SK-N-SH (cell line): ENCODE measurements at regions not wholly inside any gene's neighbourhood (a gene's known extent, or its start where the extent isn't known, plus 50 kb on each side); places are given as distances from the start of the nearest gene placed in this dataset.

ENCODE experiments used
- CTCF ChIA-PET: fragments of 300-600, 350-600 bp; formaldehyde crosslinking; extraction: SDS; loops from one replicate; lab custom pipeline; 2021; lab: Yijun Ruan, JAX
- POLR2A ChIA-PET: fragments of 350-600 bp; sonication (Branson Sonifier 250); formaldehyde crosslinking; extraction: SDS; loops from one replicate; lab custom pipeline; 2020; ENCODE audit warnings: antibody characterized with exemption, inconsistent platforms; lab: Yijun Ruan, JAX
- DNase-seq: peaks from one replicate; pipeline ENCODE4 v3.0.0; 2012
- H2AFZ ChIP-seq: fragments of 200-600 bp; sonication (generic); 2 replicates; pipeline ENCODE4 v1.8.1; 2016; ENCODE audit warnings: antibody characterized with exemption, mild to moderate bottlenecking, low read depth
- H3F3A ChIP-seq: fragments of 200-600 bp; sonication (generic); replicated peaks from 2 replicates; pipeline ENCODE3; 2016; ENCODE audit warnings: antibody characterized with exemption, mild to moderate bottlenecking; ENCODE audit not compliant: insufficient read depth
- H3K27ac ChIP-seq, 2 experiments: fragments of 200-500 bp in 1 of 2; fragments of 200-600 bp in 1 of 2; sonication (Bioruptor generic) in 1 of 2; sonication (generic), shearing (Covaris generic) in 1 of 2; 2 replicates each; pipeline versions ENCODE4 v1.5.1 to v1.6.1; 2014 to 2016; ENCODE audit warnings: low read depth in 2 of 2, inconsistent platforms in 1 of 2, low read length in 1 of 2, mild to moderate bottlenecking in 1 of 2, mixed read lengths in 1 of 2
- H3K27me3 ChIP-seq: fragments of 200-600 bp; sonication (generic), shearing (Covaris generic); 2 replicates; pipeline ENCODE4 v1.6.1; 2016; ENCODE audit warnings: mixed run types; ENCODE audit not compliant: insufficient read depth
- H3K36me3 ChIP-seq, 2 experiments: fragments of 200-500 bp in 1 of 2; fragments of 200-600 bp in 1 of 2; sonication (Bioruptor generic) in 1 of 2; sonication (generic) in 1 of 2; replicated peaks in 1 of 2; 2 replicates each; pipeline versions ENCODE3 to v1.5.1; 2014 to 2016; ENCODE audit warnings: low read length in 1 of 2, mild to moderate bottlenecking in 1 of 2; ENCODE audit not compliant: insufficient read depth in 2 of 2, control insufficient read depth in 1 of 2
- H3K4me1 ChIP-seq, 2 experiments: fragments of 200-500 bp in 1 of 2; fragments of 200-600 bp in 1 of 2; sonication (Bioruptor generic) in 1 of 2; sonication (generic), shearing (Covaris generic) in 1 of 2; 2 replicates each; pipeline versions ENCODE4 v1.5.1 to v1.6.1; 2014 to 2016; ENCODE audit warnings: low read depth in 1 of 2, low read length in 1 of 2, mixed run types in 1 of 2; ENCODE audit not compliant: insufficient read depth in 2 of 2, control insufficient read depth in 1 of 2
- H3K4me2 ChIP-seq: fragments of 200-600 bp; sonication (generic), shearing (Covaris generic); 2 replicates; pipeline ENCODE4 v1.6.1; 2017; ENCODE audit warnings: mixed run types
- H3K4me3 ChIP-seq, 2 experiments: fragments of 200-500 bp in 1 of 2; fragments of 200-600 bp in 1 of 2; sonication (Bioruptor generic) in 1 of 2; sonication (generic), shearing (Covaris generic) in 1 of 2; 2 replicates each; pipeline versions ENCODE4 v1.5.1 to v1.8.1; 2014 to 2016; ENCODE audit warnings: low read depth in 2 of 2, inconsistent platforms in 1 of 2, low read length in 1 of 2, mild to moderate bottlenecking in 1 of 2, mixed read lengths in 1 of 2, moderate library complexity in 1 of 2
- H3K79me2 ChIP-seq: fragments of 200-600 bp; sonication (generic); 2 replicates; pipeline ENCODE4 v1.8.1; 2017; ENCODE audit warnings: mild to moderate bottlenecking; ENCODE audit not compliant: insufficient read depth
- H3K9ac ChIP-seq: fragments of 200-600 bp; sonication (generic); 2 replicates; pipeline ENCODE4 v1.6.1; 2017; ENCODE audit warnings: mixed run types
- H3K9me2 ChIP-seq: fragments of 200-600 bp; sonication (generic); 2 replicates; pipeline ENCODE4 v1.6.1; 2017; ENCODE audit warnings: mixed run types
- H3K9me3 ChIP-seq: fragments of 200-600 bp; sonication (generic); 2 replicates; pipeline ENCODE4 v1.6.1; 2017; ENCODE audit warnings: mixed run types, mild to moderate bottlenecking, moderate library complexity
- H4K20me1 ChIP-seq: fragments of 200-600 bp; sonication (generic); 2 replicates; pipeline ENCODE4 v1.6.1; 2017; ENCODE audit warnings: mild to moderate bottlenecking, mixed run types; ENCODE audit not compliant: insufficient read depth
- FOSL2 ChIP-seq: IDR thresholded peaks from 2 replicates; pipeline ENCODE4 v1.4.0; 2012; ENCODE audit warnings: low read depth, mild to moderate bottlenecking, moderate library complexity, borderline replicate concordance
- FOXJ3 ChIP-seq: sonication (generic); formaldehyde crosslinking; IDR thresholded peaks from 2 replicates; pipeline ENCODE4 v1.5.1; 2020; ENCODE audit warnings: mild to moderate bottlenecking, missing genetic modification reagents
- FOXM1 ChIP-seq: IDR thresholded peaks from 2 replicates; pipeline ENCODE4 v1.4.0; 2012; ENCODE audit warnings: low read depth, mild to moderate bottlenecking
- GABPA ChIP-seq: IDR thresholded peaks from 2 replicates; pipeline ENCODE4 v1.4.0; 2012; ENCODE audit warnings: low read depth, mild to moderate bottlenecking
- GATA2 ChIP-seq: sonication (generic); formaldehyde crosslinking; IDR thresholded peaks from 2 replicates; pipeline ENCODE4 v1.5.0; 2020; ENCODE audit warnings: mild to moderate bottlenecking, missing genetic modification reagents
- JUND ChIP-seq: IDR thresholded peaks from 2 replicates; pipeline ENCODE4 v1.4.0; 2012
- NFIC ChIP-seq: IDR thresholded peaks from 2 replicates; pipeline ENCODE4 v1.4.0; 2012; ENCODE audit warnings: borderline replicate concordance
- RXRA ChIP-seq: IDR thresholded peaks from 2 replicates; pipeline ENCODE4 v1.4.0; 2012; ENCODE audit warnings: low read depth, mild to moderate bottlenecking, borderline replicate concordance
- TAF1 ChIP-seq: IDR thresholded peaks from 2 replicates; pipeline ENCODE4 v1.6.1; 2012; ENCODE audit warnings: low read depth, mild to moderate bottlenecking, low read length, moderate library complexity, borderline replicate concordance
- TCF12 ChIP-seq: IDR thresholded peaks from 2 replicates; pipeline ENCODE4 v1.4.0; 2012
- USF2 ChIP-seq: fragments of 150-350 bp; IDR thresholded peaks from 2 replicates; pipeline ENCODE4 v1.6.1; 2017; ENCODE audit warnings: antibody characterized with exemption, low read length, low read depth, borderline replicate concordance
- YY1 ChIP-seq: IDR thresholded peaks from 2 replicates; pipeline ENCODE4 v1.4.0; 2012; ENCODE audit warnings: low read depth, mild to moderate bottlenecking
- ZBTB33 ChIP-seq: IDR thresholded peaks from 2 replicates; pipeline ENCODE4 v1.4.0; 2012; ENCODE audit warnings: low read depth, borderline replicate concordance
- WGBS: methylation state at CpG from one replicate; pipeline ENCODE4 v1.1.6; 2017; ENCODE audit warnings: low lambda C conversion rate; 5-methylcytosine and 5-hydroxymethylcytosine counted together
- TF ChIP-seq, protein P1 (sequence below): IDR thresholded peaks from 2 replicates; pipeline ENCODE4 v1.6.1; 2012; ENCODE audit warnings: mild to moderate bottlenecking, low read depth, low read length, moderate library complexity
- TF ChIP-seq, protein P2 (sequence below): IDR thresholded peaks from 2 replicates; pipeline ENCODE4 v1.4.0; 2012; ENCODE audit warnings: low read depth

- no peaks in the 10 kb centered on the region for H3K36me3 ChIP-seq
- H3K9me2 ChIP-seq: no peaks in the 10 kb centered on the region
- H3K4me1 ChIP-seq: peaks cover 0 to 3% of the 10 kb centered on the region in 2 experiments; a peak in 2 of 4 replicates
- no peaks in the 10 kb centered on the region for H3K79me2 ChIP-seq
- WGBS: 49% methylated on average over 5 of the region's 5 CpGs
- ChIA-PET CTCF (interaction anchor here (1.4 kb wide), 1 partner anchor 1110 kb away, joined by 3 read pairs; no protein-coding TSS in a partner anchor), POLR2A (no interaction called here)
- no peak overlapping the region for H3K4me3 ChIP-seq
- no peak for DNase-seq
- TF ChIP-seq USF2 (no peak), NFIC (no peak), FOXJ3 (CRISPR knock-in tag) (no peak), RXRA (no peak)
- H4K20me1 ChIP-seq: no peaks in the 10 kb centered on the region
- no peaks in the 10 kb centered on the region for H3K9me3 ChIP-seq
- H3F3A ChIP-seq: no peaks in the 10 kb centered on the region
- no peak overlapping the region for H3K4me2 ChIP-seq
- H3K27me3 ChIP-seq: no peaks in the 10 kb centered on the region
- no peak overlapping the region for H2AFZ ChIP-seq
- H3K9ac ChIP-seq: no peak overlapping the region
- H3K27ac ChIP-seq: no peak overlapping the region
Measured at GRCh38 chr1:238961790-238962189, 424.6 kb upstream of the CHRM3 start.

- Histone ChIP-seq H3K27me3 (no peaks in the 10 kb centered on the region), H3F3A (no peaks in the 10 kb centered on the region), H3K4me3 (no peak overlapping the region), H3K4me1 (peaks cover 0 to 13% of the 10 kb centered on the region in 2 experiments; a peak in 2 of 4 replicates), H2AFZ (no peak overlapping the region), H3K9me2 (no peaks in the 10 kb centered on the region), H3K9ac (no peak overlapping the region), H3K36me3 (no peaks in the 10 kb centered on the region), H3K27ac (no peak overlapping the region), H3K4me2 (no peak overlapping the region), H3K79me2 (no peaks in the 10 kb centered on the region), H3K9me3 (no peaks in the 10 kb centered on the region), H4K20me1 (no peaks in the 10 kb centered on the region)
- ChIA-PET CTCF (interaction anchor here (1.5 to 1.8 kb wide), 2 partner anchors 8 to 1096 kb away, joined by 5 to 7 read pairs; no protein-coding TSS in a partner anchor), POLR2A (no interaction called here)
- no peak for DNase-seq
- 19% methylated on average over 2 of the region's 2 CpGs for WGBS
- no peak for TF ChIP-seq TAF1
- no peak for TF ChIP-seq GATA2 (CRISPR knock-in tag)
Measured at GRCh38 chr1:238960071-238960470, 426.3 kb upstream of the CHRM3 start.

DNA sequence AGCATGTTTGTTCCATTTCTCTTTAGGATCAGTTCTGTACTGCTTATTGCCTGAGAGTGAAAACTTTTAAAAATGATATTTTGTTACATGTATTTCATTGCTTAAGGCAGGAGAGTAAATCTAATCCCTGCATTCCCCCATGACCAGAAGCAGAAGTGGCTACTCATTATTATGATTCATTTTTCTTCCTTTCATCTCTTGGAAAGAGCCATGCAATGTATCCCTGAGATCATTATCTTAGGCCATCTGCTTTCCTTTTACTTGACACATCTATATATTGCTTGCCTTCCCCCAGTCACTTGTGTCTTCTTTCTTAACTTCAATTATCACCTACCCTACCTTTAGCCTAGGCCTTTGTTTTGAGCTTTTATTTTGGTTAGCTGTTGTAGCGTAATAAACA is 430.4 kb upstream of the CHRM3 start:
- Histone ChIP-seq H3F3A (no peaks in the 10 kb centered on the region), H3K4me3 (no peak overlapping the region), H3K4me2 (no peak overlapping the region), H3K27me3 (no peaks in the 10 kb centered on the region), H4K20me1 (no peaks in the 10 kb centered on the region), H3K9me2 (no peaks in the 10 kb centered on the region), H3K9me3 (no peaks in the 10 kb centered on the region), H3K27ac (peak overlapping the region in 1 of 2 experiments; percentile 69; a peak in 2 of 4 replicates), H2AFZ (no peak overlapping the region), H3K79me2 (no peaks in the 10 kb centered on the region), H3K36me3 (no peaks in the 10 kb centered on the region), H3K9ac (no peak overlapping the region), H3K4me1 (peaks cover 0 to 13% of the 10 kb centered on the region in 2 experiments; a peak in 2 of 4 replicates)
- CTCF ChIA-PET: interaction anchor here (1.1 to 2.0 kb wide), 2 partner anchors 12 to 1092 kb away, joined by 3 to 9 read pairs; no protein-coding TSS in a partner anchor
- peak; percentile 25 for DNase-seq
- POLR2A ChIA-PET: no interaction called here
- 59% methylated on average over 1 of the region's 1 CpG for WGBS
- TF ChIP-seq JUND (peak; percentile 45), YY1 (no peak), NFIC (peak; percentile 9; the same call in 1 of the 2 replicates), ZBTB33 (no peak), TCF12 (peak; percentile 94), FOSL2 (peak; percentile 14; the same call in 1 of the 2 replicates), GABPA (no peak), FOXM1 (no peak)
- TF ChIP-seq, protein P1, sequence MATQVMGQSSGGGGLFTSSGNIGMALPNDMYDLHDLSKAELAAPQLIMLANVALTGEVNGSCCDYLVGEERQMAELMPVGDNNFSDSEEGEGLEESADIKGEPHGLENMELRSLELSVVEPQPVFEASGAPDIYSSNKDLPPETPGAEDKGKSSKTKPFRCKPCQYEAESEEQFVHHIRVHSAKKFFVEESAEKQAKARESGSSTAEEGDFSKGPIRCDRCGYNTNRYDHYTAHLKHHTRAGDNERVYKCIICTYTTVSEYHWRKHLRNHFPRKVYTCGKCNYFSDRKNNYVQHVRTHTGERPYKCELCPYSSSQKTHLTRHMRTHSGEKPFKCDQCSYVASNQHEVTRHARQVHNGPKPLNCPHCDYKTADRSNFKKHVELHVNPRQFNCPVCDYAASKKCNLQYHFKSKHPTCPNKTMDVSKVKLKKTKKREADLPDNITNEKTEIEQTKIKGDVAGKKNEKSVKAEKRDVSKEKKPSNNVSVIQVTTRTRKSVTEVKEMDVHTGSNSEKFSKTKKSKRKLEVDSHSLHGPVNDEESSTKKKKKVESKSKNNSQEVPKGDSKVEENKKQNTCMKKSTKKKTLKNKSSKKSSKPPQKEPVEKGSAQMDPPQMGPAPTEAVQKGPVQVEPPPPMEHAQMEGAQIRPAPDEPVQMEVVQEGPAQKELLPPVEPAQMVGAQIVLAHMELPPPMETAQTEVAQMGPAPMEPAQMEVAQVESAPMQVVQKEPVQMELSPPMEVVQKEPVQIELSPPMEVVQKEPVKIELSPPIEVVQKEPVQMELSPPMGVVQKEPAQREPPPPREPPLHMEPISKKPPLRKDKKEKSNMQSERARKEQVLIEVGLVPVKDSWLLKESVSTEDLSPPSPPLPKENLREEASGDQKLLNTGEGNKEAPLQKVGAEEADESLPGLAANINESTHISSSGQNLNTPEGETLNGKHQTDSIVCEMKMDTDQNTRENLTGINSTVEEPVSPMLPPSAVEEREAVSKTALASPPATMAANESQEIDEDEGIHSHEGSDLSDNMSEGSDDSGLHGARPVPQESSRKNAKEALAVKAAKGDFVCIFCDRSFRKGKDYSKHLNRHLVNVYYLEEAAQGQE: no peak
- TF ChIP-seq, protein P2, sequence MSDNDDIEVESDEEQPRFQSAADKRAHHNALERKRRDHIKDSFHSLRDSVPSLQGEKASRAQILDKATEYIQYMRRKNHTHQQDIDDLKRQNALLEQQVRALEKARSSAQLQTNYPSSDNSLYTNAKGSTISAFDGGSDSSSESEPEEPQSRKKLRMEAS: no peak
